SK-N-DZ (cell line): ENCODE measurements at regions not wholly inside any gene's neighbourhood (a gene's known extent, or its start where the extent isn't known, plus 50 kb on each side); places are given as distances from the start of the nearest gene placed in this dataset.
"Not testable (repeated sequence)": the region's sequence is repeated elsewhere in the genome, so short reads cannot be mapped to it uniquely, and the experiment has no call there.

Source experiments
- DNase-seq: peaks from one replicate; pipeline ENCODE4 v3.0.0-alpha.2; 2015; ENCODE audit warnings: low spot score

DNA sequence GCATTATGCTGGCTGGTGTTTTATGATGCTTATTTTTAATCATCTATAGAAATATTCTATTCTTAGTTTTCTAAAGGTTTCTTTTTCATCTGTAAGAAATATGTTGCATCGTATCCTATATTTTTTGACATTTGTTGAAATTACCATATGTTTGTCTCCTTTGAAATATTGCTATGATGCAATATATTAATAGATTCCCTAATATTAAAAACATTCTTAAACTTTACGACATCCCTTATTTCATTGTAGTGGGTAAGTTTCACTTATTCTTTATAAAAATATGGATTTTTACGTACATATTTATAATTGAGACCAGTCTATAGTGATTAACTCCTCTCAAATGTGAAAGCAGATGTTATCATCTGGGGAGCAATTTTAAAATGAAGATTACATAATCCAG is 258.2 kb upstream of the DUSP10 start:
- DNase-seq, result no peak

DNA sequence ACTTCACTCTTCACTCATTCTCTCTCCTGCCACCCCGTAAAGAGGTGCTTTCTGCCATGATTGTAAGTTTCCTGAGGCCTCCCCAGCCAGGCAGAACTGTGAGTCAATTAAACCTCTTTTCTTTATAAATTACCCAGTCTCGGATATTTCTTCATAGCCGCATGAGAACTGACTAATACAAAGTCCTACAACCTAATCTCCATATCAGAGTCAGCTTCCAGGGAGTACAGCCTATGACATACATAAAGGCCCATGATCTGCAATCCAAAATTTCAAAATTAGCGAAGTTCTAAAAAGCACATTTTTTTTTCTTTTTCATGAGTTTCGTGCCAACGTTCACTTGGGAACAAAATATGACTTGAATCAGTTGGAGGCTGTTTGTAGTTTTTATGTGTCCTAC is 256.9 kb upstream of the DUSP10 start:
- no peak for DNase-seq

DNA sequence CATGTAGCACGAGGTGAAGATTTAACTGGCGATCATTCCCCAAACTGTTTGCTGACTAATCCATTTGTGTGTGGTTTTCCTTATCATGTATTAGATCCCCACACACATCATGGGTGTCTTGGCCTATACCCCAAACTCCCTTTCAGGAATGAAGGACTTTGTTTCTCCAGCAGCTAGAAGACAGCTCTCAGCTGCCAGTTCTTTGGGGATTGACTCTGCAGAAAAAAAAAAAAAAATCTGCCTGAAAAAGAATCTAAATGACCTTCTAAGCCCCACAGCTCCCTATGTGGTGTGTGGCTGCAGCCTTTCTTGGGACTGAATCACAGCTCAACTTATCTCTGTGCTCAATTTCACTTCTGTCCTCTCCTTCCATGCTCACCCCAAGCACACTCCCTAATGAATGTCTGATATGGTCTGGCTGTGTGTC is 256.3 kb upstream of the DUSP10 start:
- DNase-seq, result no peak

DNA sequence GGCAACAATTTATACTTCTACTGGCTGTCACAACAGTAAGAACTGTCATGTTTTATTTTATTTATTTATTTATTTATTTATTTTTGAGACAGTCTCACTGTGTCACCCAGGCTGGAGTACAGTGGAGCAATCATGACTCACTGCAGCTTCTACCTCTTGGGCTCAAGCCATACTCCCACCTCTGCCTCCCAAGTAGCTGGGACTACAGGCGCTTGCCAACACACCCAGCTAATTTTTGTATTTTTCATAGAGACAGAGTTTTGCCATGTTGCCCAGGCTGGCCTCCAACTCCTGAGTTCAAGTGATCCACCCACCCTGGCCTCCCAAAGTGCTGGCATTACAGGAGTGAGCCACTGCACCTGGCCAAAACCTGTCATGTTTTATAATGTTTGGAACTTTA is 255.1 kb upstream of the DUSP10 start:
- DNase-seq, result not testable (repeated sequence)

DNA sequence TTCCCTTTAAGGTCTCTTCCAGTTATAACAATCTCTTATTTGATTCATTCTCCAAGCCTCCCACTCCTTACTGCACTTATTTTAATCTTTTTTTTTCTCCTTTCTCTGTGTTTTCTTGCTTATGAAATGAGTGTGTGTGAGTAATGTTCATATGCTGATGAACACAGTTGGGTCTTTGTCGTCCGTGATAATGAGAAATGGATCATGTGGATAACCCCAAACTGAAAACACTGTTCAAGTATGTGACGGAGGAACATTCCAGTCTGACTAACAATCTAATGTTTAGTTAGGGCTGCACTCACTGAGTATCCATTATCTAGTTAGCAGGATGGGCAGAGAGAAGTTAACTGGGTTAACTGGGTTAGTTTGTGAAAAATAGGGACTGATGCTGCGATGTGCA is 253.1 kb upstream of the DUSP10 start:
- no peak for DNase-seq

DNA sequence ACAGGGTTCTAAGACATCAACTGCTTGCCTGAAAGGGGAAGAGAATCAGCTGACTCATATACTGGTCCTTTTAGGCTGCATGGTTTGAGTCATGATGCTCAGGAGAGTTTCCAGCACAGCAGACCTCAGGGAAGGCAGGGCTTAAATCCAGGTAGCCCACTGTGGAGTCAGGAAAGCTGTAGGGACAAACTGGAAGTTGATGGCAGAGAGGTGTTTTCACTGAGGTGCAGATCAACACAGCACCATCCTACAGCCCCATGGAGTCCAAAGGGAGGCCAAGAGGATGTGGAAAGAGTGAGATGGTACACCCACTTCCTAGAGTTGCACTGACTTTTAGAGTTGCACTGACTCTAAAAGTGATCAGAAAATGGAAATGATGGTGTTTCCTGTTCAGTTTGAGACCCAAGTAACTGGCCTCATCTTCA is 252.4 kb upstream of the DUSP10 start:
- no peak for DNase-seq

DNA sequence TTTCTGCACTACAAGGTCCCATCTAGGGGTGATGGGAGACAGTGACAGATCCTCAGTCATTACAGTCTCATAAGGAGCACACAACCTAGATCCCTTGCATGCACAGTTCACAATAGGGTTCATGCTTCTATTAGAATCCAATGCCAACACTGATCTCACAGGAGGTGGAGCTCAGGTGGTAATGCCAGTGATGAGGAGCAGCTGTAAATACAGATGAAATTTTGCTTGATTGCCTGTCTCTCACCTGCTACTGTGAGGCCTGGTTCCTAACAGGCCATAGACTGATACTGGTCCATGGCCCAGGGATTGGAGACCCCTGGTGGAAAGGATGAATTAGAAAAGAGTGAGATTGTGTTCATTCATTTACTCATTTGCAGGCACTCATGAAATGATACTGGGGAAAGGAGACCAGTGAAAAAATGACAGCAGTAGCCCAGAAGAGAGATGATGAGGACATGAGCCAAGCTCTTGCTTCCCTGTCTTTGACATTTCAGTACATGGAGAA is 251.6 kb upstream of the DUSP10 start:
- no peak for DNase-seq

DNA sequence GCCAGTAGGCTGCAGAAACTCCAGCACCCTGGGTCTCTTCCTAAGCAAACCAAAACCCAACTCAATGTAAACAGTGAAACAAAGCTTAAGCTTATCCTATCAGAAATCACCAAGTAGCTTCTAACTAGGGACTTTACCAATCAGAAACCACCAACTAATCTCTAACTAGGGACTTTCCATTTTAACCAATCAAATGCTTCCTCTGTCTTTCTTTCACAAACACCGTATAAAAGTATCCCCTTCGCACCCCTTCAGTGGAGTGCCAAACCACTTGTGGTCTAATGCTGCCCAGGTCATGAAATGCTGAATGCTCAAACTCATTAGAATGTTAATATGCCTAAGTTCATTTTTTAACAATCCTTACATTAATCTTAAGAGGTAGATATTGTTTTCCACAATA is 250.5 kb upstream of the DUSP10 start:
- no peak for DNase-seq

DNA sequence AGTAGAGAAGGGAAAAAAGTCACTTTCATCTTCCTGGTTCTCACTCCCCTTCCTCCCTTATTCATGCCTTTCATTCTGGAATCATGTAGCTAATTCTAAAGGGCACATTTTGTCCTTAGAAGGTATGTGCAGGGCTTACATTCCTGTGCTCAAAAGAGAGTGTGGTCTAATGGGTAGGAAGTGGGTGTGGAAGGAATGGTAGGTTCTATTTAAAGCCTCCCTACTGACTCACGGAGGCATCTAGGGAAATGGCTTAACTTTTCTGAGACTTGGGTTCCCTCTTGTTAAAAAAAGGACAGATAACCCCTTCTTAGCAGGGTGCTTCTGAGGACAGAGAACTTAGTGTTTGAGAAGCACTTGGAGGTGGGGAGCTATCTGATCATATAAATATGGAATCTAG is 249.3 kb upstream of the DUSP10 start:
- DNase-seq, result no peak

DNA sequence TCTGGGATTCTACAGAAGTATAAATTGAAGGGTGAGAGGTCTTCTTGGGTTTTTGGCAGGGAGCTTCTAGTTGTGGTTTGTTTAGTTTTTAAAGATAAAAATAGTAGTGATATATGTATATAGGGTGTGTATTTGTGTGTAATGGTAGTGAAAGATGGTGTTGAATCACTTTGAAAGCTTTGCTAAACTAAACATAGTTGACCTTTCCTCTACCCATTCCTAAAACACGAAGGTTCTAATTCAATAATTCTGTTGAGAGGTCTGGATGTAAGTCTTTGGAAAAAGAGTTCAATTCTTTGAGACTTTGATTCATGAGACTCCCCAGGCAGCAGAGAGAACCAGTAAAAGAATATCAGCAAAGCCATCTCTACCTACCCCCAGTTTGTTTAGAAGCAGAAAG is 247.9 kb upstream of the DUSP10 start:
- no peak for DNase-seq

DNA sequence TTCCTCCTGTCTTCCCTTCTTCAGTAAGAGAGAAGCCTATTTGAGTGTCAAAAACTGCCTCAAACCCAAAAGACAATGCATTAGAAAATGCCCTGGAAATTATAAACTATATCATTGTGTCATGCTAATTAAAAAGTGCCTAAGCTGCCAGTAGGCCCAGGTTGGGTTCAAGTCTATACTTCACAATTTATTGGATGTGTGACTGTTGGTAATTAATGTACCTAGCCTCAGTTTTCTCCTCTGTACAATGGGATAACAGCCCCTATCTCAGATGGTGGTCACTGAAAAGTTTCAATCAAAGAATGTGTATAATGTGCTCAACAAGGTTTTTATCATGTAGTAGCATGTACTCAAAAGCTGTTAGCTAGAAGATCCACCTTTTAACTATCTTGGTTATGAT is 246.9 kb upstream of the DUSP10 start:
- no peak for DNase-seq

DNA sequence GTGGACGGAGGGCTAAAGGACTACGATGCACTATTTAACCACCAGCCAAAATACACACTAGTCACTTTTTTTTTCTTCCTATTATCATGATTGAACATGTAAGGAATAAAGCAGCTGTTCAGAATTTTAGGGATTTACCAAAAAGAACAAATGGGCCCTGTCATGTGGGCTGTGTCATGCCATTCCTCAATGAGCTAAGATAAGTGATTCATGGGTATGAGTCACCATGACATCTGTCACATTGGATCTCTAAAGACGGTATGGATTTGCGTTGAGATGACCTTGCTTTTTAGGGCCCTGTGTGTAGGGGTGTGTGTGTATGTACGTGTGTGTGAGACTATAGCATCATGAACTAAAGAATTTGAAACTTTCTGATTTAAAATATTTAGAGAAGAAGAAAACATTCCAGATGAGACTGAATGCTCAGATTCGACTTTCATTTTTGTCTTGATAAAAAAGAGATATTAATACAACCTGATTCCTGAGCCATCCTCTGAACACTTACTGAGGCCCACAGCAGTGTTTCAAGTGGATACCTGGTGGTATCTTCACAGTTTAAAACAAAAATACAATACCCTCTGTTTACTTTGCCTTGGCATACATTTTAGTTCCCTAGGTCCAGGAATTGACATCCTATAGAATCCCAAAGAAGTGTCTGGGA is 246.1 kb upstream of the DUSP10 start:
- DNase-seq, result no peak

DNA sequence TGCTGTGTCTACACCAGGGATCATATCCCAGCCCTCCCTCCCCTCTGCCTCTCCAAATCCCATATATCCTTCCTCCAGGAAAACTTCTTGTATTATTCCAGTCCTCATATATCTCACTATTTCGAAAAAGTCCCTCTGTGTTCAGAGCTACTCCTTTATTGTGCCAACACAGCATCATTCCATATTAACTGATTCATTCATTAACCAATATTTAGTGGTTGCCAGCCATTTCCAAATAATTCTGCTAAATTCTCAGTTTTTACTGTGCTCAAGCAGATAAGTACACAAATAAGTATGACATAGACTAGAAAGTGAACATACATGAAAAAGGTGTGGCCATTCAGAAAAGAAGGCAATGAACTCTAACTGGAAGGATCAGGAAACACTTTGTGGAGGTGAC is 241.6 kb upstream of the DUSP10 start:
- no peak for DNase-seq

DNA sequence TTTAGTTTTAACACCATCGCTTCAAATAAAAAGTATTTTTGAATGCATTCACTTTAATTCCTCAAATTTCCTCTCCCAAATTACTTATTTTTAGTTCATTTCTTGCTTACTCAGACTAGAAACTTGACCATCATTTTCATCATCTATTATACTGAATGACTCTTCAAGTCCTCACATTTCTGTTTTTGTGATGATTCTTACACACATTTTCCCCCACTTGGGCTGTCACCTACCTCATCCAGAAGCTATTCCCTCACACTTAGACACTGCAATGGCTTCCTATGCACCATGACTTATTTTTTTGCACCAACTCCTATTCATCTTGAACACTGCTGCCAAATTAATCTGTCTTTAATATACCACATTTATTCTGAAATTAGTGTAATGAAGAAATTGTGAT is 239.6 kb upstream of the DUSP10 start:
- DNase-seq, result no peak

DNA sequence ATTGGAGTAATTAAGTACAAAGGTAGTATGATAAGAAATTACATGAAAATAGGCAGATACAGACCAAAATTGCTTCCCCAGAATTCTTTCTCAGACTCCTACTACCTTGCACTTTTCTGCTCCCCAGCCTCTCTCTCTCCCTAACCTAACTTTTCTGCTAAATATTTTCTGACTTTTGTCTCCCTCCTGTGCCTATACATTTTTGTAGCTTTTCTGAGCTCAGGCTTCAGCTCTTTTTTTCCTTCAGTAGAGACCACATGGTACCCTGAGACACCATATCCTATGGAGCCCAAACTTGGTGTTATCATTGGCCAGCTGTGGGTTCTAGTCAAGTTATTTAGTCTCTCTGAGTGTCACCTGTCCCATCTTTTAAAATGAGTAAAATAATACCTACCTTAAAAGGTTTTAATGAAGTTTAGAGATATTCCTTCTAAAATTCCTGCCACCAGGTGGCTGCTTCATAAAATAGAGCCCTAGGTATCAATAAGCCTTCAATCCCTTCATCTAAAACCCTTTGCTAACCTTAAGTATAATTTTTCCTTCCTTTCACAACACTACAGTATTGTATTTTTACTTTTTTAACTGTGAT is 237.6 kb upstream of the DUSP10 start:
- no peak for DNase-seq

DNA sequence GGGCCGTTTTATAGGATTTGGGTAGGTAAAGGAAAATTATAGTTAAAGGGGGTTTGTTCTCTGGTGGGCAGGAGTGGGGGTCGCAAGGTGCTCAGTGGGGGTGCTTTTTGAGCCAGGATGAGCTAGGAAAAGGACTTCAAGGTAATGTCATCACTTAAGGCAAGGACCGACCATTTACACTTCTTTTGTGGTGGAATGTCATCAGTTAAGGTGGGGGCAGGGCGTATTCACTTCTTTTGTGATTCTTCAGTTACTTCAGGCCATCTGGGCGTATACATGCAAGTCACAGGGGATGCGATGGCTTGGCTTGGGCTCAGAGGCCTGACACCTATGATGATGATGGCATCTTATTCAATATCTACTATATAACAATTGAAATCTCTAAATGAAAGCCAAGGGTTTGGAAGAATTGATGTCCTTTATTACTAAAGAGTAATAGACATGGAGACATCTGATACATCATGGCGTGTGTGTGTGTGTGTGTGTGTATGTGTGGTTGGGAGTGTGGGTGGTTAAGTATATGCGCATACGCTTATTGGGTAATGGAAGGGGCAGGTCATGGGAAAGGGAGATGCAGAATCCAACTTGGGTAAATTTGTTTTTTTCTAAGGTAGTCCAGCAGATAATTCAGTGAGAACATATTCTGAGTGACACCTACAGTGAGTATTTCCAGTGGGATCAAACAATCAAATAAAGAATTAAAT is 236.9 kb upstream of the DUSP10 start:
- not testable (repeated sequence) for DNase-seq

DNA sequence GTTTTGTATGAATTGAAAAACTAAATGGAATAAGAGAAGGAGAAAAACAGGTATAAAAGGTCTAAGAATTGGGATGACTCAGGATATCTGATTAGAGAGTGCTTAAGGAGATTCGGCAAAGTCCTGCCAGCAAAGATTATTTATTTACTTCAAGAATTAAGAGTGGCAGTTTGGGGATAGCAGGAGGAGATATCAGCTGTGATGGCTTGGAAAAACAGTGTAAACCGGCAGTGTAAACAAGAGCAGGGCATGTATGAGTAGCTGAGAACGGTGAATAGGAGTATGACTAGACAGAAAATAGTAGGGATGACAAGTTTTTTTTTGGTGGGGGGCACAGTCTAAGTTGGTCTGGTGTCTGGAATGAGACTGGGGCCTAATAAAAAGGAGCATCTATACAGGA is 231.9 kb upstream of the DUSP10 start:
- DNase-seq, result not testable (repeated sequence)

DNA sequence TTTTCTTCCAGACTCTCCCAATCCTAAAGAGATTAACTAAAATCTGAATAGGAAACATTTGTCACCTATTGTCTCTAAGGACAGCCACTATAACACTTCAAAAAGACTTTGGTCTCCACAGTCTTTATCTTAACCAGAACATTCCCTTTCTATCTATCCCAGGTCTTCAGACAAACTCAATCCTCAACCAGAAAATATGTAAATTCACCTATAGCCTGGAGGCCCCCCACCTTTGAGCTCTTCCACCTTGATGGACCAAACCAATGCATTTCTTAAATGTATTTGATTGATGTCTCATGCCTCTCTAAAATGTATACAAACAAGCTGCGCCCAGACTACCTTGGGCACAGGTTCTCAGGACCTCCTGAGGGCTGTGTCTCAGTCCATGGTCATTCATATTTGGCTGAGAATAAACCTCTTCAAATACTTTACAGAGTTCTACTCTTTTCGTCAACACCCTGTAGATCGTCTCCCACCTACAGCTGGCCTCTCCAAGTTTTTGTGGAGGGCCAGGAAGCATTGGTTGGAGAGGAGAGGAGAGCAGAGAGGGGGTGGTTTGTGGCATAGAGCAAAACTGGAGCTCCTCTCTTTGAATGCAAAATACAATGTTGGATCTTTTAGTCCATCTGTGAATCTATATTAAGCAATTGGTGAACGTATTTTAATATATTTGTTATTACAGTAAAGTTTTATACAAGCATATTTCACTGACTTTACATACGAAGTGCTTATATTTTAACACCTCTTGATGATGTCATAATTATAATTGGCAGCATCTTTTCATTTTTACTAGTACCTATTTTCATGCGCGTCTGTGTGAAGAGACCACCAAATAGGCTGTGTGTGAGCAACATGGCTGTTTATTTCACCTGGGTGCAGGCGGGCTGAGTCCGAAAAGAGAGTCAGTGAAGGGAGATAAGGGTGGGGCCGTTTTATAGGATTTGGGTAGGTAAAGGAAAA is 230.7 kb upstream of the DUSP10 start:
- no peak for DNase-seq

DNA sequence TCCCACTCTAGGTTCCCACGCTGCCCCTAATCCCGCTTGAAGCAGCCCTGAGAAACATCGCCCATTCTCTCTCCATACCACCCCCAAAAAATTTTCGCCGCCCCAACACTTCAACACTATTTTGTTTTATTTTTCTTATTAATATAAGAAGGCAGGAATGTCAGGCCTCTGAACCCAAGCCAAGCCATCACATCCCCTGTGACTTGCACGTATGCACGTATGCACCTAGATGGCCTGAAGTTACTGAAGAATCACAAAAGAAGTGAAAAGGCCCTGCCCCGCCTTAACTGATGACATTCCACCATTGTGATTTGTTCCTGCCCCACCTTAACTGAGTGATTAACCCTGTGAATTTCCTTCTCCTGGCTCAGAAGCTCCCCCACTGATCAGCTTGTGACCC is 229.1 kb upstream of the DUSP10 start:
- DNase-seq, result not testable (repeated sequence)

DNA sequence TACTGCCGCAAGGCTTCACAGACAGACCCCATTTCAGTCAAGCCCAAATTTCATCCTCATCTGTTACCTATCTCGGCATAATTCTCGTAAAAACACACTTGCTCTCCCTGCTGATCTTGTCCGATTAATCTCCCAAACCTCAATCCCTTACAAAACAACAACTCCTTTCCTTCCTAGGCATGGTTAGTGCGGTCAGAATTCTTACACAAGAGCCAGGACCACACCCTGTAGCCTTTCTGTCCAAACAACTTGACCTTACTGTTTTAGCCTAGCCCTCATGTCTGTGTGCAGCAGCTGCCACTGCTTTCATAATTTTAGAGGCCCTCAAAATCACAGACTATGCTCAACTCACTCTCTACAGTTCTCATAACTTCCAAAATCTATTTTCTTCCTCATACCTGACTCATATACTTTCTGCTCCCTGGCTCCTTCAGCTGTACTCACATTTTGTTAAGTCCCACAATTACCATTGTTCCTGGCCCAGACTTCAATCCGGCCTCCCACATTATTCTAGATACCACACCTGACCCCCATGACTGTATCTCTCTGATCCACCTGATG is 227.5 kb upstream of the DUSP10 start:
- not testable (repeated sequence) for DNase-seq

DNA sequence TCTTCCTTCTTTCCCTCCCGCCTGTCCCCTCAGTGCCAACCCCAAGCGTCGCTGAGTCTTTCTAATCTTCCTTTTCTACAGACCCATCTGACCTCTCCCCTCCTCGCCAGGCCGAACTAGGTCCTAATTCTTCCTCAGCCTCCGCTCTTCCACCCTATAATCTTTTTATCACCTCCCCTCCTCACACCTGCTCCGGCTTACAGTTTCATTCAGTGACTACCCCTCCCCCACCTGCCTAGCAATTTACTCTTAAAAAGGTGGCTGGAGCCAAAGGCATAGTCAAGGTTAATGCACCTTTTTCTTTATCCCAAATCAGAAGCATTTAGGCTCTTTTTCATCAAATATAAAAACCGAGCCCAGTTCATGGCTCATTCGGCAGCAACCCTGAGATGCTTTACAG is 225.6 kb upstream of the DUSP10 start:
- DNase-seq, result not testable (repeated sequence)
